HG02938 (cell line): ENCODE measurements at regions not wholly inside any gene's neighbourhood (a gene's known extent, or its start where the extent isn't known, plus 50 kb on each side); places are given as distances from the start of the nearest gene placed in this dataset.

Source experiments
- ATAC-seq: cut with Tn5 transposase; IDR thresholded peaks from one replicate; pipeline ENCODE4 v1.9.1; 2021; ENCODE audit warnings: mild to moderate bottlenecking, moderate library complexity; ENCODE audit not compliant: unreplicated experiment

DNA sequence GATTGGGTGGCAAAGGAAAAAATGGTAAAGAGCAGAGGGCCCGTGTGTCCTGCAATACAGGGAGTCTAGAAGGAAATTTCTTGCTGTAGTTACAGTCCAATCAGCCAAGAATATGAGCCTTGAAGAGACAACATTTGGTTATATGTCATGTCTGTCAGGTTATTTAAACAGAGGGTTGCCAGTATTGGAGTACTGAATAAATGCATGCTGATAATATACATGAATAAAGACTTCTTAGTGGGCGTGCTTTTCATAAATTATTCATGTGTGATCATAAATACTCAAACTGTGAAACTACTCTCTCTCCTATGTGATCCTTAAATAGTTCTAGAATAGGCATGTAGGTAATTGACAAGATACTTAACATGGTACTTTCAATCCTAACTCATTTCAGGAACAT, 249.0 kb downstream of the CRPPA start:
- ATAC-seq = no peak

DNA sequence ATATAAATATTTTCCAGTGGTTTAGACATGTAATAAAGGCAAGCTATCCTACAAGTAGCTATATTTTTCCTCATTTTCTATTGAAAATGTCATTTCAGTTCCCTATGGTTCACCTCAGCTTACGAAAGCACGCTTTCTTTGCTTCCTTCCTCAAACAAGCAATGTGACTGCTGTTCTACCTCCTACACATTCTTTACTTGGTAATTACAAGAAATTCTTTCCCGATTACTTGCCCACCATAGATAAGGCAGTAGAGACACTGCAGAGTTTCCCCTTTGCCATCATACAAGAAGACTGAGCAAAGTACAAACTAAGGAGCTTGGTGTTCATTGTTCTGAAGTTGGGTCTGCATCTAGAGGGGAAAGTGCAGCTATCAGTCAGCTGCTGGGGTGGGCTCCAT, 249.4 kb downstream of the CRPPA start:
- no peak for ATAC-seq

DNA sequence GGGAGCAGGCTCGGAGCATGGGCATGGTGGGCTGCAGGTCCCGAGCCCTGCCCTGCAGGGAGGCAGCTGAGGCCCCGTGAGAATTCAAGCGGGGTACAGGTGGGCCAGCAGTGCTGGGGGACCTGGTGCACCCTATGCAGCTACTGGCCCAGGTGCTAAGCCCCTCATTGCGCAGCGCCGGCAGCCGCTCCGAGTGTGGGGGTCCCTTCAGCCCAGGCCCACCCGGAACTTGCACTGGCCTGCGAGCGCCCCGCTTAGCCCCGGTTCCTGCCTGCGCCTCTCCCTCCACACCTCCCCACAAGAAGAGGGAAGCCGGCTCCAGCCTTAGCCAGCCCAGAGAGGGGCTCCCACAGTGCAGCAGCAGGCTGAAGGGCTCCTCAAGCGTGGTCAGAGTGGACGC, 250.7 kb downstream of the CRPPA start:
- ATAC-seq = no peak

DNA sequence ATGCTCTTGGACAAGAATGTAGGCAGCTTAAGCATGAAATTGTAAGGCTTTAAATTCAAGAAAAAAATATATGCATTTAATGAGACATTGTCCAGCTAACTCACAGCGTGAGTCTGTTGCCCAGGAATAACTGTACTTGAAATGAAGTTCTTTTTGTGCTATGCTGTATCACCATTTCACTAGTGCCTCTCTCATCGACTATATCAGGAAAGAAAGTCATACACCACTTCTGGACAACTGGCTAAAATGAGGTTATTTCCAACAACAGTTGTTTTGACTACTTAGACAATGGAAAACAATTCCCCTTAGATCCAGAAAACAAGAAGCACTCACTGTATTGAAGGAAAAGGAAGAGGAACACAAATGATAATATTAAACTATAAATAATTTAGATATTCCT, 251.8 kb downstream of the CRPPA start:
- ATAC-seq = no peak

DNA sequence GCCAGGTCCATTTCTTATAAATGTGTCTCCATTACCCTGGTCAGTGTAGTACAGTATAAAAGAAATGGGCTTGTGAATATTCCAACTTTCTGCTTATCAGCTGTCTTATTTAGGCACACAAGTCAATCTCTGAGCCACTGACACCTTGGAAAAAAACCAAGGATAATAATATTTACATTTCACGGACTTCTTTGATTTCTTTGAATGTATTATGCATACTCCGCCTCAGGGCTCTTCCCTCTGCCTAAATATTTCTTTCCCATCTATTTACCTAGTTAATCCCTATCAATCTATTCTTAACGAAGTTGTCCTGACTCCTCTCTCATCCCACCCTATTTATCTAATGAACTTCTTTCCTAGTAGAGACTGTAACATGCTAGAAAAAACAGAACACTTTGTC, 253.8 kb downstream of the CRPPA start:
- no peak for ATAC-seq

DNA sequence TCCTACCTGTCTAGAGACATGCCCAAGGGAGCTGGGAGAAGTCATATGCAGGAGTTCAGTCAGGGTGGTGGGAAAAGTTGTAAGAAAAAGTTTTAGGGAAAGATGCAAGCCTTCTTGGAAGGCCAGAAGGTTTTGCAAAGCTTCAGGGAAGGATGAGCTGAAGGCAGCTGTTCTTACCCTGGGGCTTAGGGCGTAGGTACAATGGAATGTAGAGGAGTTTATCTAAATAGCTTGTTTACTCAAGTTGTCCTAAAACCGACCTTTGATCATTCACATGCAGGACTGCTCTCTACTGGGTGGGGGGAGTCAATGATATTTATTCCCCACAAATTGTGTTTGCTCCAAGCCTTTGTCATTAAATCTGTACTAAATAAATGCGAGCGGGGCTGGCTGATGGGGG, 277.0 kb downstream of the CRPPA start:
- no peak for ATAC-seq

DNA sequence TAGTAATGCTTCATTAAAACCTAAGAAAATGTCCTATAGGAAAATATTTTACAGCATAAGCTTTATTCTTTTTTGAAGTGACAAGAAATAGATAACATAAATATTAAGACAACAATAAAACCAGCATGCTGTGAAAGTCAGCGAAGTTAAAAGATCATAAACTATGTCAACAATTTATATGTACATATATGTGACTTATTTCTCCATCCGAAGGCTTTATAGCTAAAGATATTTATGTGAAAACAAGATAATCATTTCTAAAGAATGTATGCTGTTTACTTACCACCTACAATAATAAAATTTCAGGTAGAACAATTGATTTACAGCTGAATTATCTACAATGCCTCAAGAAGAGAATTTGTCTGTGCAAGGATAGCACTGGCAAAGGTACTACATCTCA, 283.4 kb downstream of the CRPPA start:
- no peak for ATAC-seq

DNA sequence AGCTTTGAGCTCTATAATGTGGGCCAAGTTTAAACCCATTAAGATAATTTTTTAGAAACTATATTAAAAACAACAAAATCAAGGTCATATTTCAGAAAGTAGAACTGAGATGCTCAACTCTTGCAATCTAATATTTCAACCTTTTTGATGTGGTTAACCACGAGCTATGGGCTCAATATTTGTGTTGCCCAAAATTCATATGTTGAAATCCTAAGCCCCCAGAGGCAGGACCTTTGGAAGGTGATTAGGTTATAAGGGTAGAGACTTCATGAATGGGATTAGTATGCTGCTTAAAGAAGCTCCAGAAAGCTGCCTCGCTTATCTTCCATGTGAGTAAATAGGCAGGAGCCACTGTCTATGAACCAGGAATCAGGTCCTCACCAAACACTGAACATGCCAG, 284.4 kb downstream of the CRPPA start:
- no peak for ATAC-seq

DNA sequence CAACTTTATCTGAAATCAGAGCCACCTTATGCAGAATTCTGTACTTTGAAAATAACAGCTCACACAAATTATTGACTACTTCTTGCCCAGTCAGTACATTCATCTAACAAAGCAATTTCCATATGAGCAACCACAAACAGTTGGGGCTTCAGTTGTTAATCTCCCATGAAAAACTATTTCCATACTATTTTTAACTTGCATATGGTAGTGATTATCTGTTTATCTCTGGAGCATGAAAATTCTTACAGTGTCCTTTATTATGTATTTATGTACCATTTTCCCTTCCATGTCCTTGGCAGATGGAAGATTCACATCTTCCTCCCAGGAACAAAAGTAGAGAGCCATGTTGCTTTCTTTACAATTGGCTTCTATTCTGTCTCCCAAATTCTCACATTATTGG, 285.7 kb downstream of the CRPPA start:
- no peak for ATAC-seq

DNA sequence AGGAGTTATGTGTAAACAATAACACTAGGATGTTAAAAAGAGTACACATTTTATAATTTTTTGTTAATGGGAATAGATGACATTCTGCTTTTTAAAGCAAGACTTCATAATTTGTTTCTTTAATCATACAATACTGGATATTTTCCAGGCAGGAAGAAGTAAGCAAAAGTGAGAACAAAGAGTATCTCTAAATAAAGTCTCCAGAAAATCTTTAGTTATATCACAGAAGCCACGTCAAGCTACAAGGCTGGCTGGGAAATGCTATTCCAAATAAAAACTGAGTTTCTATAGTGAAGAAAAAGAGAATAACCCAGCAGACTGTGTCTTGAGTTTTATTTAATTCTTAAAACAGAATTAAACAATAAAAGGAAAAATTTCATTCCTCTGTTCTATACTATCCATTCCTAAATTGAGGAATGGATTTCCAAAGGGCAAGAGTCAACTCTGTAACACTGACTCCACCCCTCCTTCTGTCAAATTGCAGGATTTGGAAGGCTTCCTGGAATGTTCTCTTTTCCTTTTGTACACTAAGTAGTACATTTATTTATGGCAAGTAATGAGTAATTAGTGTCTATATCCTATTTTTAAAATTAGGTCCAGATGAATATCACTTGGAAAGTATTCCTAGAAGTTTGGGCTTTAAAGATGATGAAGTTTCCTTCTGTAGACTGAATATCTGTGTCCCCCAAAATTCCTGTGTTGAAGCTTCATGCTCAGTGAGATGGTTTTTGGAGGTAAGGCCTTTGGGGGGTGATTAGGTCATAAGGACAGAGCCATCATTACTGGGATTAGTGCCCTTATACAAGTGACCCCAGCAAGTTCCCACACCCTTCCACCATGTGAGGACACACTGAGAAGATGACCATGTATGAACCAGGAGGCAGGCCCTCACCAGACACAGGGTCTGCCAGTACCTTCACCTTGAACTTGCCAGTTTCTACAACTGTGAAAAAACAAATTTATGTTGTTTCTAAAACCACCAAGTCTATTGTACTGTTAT, 290.9 kb downstream of the CRPPA start:
- ATAC-seq = no peak

DNA sequence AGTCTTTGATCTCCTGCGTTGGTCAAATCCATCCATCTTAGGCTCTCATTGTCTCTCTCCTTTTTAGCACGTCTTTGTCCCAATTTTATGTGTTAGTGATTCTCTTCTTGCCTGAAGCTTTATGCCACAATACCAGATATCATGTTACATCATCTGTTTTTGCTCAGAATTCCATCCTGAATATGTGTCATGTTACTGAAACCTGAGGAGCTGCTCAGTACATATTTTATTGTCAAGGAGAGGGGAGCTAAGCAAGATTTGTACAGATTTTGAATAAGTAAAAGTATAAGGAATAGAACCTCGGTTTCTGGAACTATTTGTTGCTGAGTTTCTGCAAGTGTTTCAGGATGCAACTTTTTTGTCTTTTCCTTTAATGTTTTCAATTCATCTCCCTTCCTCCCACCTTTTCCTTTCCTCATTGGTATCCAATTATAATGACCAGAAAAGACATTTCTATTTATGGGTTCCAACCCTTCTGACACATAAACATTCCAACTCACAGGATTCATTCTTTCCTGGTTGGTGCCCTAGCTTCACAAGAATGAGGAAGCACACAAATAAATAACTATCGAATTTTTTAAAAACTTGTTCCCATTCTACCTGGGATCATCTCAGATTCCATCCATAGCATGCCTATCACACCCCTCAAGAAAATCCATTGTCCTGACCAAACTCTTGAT, 291.8 kb downstream of the CRPPA start:
- no peak for ATAC-seq

DNA sequence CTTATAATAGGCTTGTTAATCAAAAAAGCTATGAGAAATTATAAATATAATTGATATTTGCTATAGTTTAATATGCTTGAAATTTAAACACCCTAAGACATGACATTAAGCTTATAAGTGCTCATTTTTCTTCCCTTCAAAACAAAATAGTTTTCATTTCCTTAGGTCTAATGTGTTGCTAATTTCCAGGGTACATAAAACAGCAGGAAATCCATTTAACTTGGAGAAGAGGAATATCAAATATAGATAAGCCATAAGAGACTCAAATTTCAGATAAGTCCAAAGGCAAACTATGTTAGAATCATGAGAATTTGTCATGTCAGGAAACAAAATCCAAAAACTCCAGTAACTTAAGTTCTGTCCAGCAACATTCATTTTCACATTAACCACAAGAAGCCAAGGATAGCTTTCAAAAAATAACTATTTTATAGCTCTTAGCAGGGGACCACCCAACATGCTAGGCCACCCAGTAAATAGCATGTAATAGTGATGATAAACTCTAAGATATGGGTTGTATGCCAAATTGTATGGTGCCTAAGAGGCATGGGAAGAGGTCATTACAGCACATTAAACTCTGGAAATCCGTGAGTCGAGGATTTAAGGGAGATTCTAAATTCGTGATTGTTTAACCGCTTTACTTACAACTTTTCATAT, 298.1 kb downstream of the CRPPA start:
- no peak for ATAC-seq

DNA sequence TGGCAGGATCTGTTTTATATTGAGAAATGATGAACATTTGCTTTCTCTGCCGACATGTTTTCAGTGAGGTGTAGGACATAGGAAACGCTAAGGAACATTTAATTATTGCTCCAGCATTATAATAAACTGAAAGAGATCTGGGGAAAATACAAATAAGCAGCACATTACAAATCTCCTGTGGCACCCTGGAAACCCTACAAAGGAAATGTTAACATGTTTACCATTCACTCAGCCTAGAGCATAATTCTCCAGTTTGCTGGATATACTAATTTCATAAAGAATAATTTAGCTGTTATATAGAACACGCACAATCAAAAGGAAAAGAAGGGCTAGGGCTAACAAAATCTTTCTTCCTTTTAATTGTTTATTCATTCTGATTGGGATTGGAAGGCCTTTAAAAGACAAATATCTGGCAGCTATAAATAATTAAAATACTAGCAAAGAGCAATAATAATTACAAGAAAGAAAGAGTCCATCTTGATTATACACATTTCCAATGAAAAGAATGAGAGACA, 299.4 kb downstream of the CRPPA start:
- no peak for ATAC-seq

DNA sequence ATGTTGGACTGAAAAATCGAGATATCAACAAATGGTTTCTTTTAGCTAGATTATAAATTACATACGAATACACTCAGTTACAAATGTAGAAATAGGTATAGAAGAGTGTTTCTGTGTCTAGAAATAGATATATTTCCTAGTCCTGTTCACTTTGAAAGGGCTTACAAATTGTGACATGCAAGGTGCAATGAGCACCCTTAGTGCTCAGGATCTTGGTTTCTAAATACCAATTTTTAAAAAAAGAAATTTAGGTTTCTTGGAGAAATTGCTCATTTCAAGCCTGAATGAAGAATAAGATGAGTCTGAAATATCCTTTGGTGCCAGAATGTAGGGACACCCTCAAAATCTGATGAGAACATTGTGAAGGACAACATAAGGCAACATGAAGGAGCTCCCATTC, 306.0 kb downstream of the CRPPA start:
- no peak for ATAC-seq

DNA sequence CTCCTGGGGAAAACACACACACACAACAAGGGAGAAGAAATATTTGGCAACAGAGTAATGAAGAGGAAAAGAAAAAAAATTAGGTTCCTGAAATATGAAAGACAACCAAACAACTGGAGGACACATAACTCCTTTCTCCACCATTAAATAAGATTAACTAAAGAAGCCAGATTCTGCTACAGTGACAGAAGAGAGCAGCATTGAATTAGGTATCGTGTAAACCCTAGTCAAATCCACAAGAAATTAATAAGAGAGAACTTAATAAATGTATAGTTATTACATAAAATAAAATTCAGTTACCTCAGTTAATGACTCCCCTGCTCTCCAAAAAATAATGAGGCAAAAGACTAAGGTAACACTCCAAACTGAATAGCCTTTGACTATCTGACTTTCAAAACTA, 306.7 kb downstream of the CRPPA start:
- no peak for ATAC-seq

DNA sequence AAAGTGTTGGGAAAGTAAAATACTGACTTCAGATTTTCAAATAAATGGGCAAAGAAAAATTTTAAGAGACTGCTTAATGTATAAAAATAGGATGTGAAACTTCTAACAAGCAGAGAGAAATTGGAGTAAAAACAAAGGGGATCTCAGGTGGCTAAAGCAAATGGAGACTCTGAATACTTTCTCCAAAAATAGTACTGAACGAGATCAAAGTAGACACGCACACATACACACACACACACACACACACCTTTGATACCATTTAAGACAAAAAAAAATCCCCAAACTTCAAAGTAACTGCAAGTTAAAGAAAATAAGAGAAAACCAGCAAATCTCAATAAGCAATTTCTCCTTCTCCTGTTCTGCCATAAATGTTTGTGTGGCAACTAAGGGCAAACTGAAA, 307.3 kb downstream of the CRPPA start:
- ATAC-seq = no peak

DNA sequence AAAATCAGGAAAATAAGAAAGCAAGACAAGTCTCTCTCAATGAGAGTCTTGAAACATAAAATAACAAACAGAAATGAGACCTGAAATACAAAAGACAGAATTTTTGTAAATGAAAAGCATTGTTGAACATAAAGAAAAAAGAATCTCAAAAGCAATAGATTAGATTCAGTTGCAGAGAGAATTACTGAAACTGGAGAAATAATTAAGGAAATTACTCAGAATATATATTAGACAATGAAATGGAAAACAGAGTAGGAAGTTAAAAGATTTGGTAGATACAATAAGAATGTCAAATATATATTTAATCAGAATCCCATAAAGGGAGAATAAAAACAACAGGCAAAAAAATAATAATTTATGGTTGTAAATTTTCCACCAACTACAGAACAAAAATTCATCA, 308.3 kb downstream of the CRPPA start:
- no peak for ATAC-seq

DNA sequence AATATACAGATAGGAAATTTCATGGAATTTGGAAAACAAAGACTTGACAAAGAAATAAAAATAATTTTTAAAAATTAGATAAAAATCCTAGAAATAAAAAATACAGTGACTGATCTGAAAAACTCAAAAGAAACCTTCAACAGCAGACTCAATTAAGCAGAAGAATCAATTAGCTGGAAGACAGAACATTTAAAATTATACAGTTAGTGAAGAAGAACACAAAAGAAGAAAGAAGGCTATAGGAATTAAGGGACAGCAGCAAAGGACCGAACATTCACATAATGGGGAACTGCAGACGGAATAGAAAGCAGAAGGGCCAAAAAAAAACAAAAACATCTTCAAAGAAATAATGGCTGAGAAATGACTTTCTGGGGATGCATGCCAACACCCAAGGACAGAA, 314.5 kb downstream of the CRPPA start:
- ATAC-seq = no peak

DNA sequence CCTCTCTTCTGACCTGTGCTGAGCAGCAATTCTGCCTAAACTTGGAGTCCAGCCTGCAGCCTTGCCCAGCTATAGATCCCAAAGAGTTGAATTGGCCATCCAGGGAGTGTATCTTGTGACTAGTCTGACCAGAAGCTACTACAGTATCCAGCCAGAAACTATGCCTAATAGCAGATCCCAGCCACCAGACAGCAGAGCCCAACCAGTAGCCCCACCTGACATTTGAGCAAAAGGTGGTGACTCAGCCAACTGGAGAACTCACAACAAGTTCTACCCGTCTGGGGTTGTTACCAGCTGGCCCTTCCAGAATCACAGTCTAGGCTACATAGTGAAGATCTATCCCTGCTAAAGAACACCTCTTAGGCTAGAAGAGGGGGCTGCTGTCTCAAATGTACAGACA, 315.0 kb downstream of the CRPPA start:
- no peak for ATAC-seq

DNA sequence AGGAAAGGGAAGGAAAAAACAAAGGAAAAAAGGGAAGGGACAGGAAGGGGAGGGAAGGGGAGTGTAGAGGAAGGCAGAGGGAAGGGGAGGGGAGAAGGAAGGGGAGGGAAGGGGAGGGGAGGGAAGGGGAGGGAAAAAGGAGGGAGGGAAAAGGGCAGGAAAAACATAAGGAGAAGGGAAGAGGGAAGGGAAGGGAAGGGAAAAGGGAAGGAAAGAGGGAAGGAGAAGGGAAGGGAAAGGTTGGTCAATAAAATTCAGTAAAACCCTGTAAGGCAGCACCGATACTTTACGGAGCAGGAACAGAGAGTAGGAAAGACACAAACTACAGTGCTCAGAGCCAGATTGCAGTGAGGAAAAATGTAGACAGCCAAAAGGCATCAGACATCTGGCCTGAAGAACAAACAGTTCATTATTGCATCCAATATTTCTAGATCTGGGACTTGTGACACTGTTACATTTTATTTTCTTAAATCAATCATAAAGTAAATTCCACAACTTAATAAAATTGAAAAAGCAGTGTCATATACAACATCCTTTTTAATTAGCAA, 322.0 kb downstream of the CRPPA start:
- no peak for ATAC-seq

DNA sequence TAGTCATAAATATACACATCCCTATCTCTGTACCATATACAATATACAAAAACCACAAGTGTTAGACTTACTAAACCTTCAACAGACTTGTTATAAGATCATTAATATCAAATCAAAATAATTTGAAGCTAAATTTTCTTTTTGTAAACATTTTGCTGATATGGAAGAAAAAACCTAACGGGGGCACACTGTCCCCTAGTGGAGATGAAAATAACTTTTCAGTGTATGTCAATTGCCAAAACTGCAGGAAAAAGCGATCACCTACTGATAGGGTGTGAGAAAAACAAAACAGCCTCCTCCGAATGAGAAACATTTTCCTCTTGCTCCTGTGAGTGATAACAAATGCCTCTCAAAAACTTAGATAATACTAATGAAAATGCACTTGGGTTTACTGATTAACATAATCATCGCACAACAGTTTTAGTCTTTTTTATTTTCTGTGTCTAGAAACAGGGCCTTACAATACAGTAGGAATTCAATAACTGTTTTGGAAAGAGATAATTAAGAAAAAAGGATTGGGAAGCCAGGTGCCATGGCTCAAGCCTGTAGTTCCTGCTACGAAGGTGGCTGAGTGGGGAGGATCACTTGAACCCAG, 322.7 kb downstream of the CRPPA start:
- no peak for ATAC-seq
